ENCODE measurements at regions not wholly inside any gene's neighbourhood (a gene's known extent, or its start where the extent isn't known, plus 50 kb on each side); places are given as distances from the start of the nearest gene placed in this dataset.
"Not testable (repeated sequence)": the region's sequence is repeated elsewhere in the genome, so short reads cannot be mapped to it uniquely, and the experiment has no call there.

DNA sequence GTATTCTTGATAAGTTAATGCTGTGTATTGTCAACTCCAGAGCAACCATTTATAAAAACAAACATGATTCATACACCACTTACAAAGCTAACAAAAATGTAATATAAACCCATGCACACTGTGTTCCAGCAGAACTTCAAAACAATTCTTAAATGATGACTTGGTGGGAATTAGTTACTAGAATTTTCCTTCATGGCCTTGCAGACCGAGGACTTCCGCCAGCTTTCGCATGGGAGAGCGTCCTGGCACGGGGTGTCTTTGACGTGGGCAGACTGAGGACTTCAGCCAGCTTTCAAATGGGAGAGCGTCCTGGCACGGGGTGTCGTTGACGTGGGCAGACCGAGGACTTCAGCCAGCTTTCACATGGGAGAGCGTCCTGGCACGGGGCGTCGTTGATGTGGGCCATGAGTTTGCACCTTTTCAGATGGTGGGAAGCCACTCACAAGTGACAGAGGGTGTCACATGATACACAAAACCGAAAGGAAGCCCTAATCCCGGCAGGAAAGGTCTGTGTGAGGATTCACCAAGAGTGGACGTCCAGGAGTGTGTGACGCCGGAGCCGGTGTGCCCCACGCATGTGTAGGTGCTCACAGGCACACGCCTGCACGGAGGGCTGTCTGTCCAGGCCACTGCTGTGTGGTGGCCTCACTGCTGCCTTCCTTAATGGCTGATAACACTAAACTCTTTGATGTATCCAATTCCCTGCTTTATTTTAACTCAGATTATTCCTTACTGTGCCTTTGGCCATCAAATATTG is 211.3 kb upstream of the IRX4 start:
- DNase-seq, result no peak
- ATAC-seq, result no peak
- no peak overlapping the region for H3K27ac Mint-ChIP-seq
- H3K9me3 Mint-ChIP-seq (ENCODE audit: low read depth), result no peaks in the 10 kb centered on the region
- POLR2A ChIA-PET, result no interaction called here
- H3K4me1 Mint-ChIP-seq, result no peaks in the 10 kb centered on the region
- CTCF ChIA-PET, result no interaction called here
- peaks cover 4% of the 10 kb centered on the region for H3K27me3 Mint-ChIP-seq
- intact Hi-C loops (cut with DNase I, micrococcal nuclease), result no loop called here
- H3K36me3 Mint-ChIP-seq (ENCODE audit: low read depth), result no peaks in the 10 kb centered on the region
- no peak overlapping the region for H3K4me3 Mint-ChIP-seq

GRCh38 chr5:2091921-2092320 is 209.2 kb upstream of the IRX4 start:
- Mint-ChIP-seq H3K4me1 (no peaks in the 10 kb centered on the region), H3K36me3 (ENCODE audit: low read depth) (no peaks in the 10 kb centered on the region), H3K27ac (no peak overlapping the region), H3K4me3 (no peak overlapping the region), H3K27me3 (peaks cover 4% of the 10 kb centered on the region), H3K9me3 (ENCODE audit: low read depth) (no peaks in the 10 kb centered on the region)
- DNase-seq (no peak), ATAC-seq (no peak)
- ChIA-PET POLR2A (no interaction called here), CTCF (no interaction called here)
- intact Hi-C loops (cut with DNase I, micrococcal nuclease), result no loop called here

GRCh38 chr5:2087980-2088379 is 205.3 kb upstream of the IRX4 start:
- intact Hi-C loops (cut with DNase I, micrococcal nuclease), result no loop called here
- H3K27me3 Mint-ChIP-seq, result peaks cover 3% of the 10 kb centered on the region
- H3K9me3 Mint-ChIP-seq (ENCODE audit: low read depth), result no peaks in the 10 kb centered on the region
- no peaks in the 10 kb centered on the region for H3K36me3 Mint-ChIP-seq (ENCODE audit: low read depth)
- H3K4me3 Mint-ChIP-seq, result no peak overlapping the region
- ATAC-seq, result no peak
- no peaks in the 10 kb centered on the region for H3K4me1 Mint-ChIP-seq
- no peak for DNase-seq
- ChIA-PET CTCF (no interaction called here), POLR2A (no interaction called here)
- H3K27ac Mint-ChIP-seq, result no peak overlapping the region

- Mint-ChIP-seq H3K4me1 (no peaks in the 10 kb centered on the region), H3K27ac (no peak overlapping the region), H3K27me3 (peaks cover 15% of the 10 kb centered on the region), H3K4me3 (no peak overlapping the region), H3K9me3 (ENCODE audit: low read depth) (no peaks in the 10 kb centered on the region), H3K36me3 (ENCODE audit: low read depth) (no peaks in the 10 kb centered on the region)
- POLR2A ChIA-PET, result no interaction called here
- CTCF ChIA-PET, result no interaction called here
- intact Hi-C loops (cut with DNase I, micrococcal nuclease), result no loop called here
- DNase-seq (no peak), ATAC-seq (no peak)
Observed at GRCh38 chr5:2075365-2075764, 192.6 kb upstream of the IRX4 start.

DNA sequence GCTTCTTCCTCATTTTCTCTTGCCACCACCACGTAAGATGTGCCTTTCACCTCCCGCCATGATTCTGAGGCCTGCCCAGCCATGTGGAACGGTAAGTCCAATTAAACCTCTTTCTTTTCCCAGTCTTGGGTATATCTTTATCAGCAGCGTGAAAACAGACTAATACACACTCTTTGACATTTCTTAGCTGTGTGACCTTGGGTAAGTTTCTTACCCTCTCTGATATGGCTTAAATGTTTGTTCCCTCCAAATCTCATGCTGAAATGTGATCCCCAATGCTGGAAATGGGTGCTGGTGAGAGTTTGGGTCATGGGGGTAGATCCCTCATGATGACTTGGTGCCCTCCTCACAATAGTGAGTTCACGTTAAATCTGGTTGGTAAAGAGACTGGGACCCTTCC is 188.8 kb upstream of the IRX4 start:
- H3K4me3 Mint-ChIP-seq, result no peak overlapping the region
- H3K9me3 Mint-ChIP-seq (ENCODE audit: low read depth), result no peaks in the 10 kb centered on the region
- POLR2A ChIA-PET, result no interaction called here
- no peak overlapping the region for H3K27ac Mint-ChIP-seq
- no peaks in the 10 kb centered on the region for H3K4me1 Mint-ChIP-seq
- CTCF ChIA-PET, result no interaction called here
- no peak for DNase-seq
- intact Hi-C loops (cut with DNase I, micrococcal nuclease), result no loop called here
- no peak for ATAC-seq
- no peaks in the 10 kb centered on the region for H3K36me3 Mint-ChIP-seq (ENCODE audit: low read depth)
- H3K27me3 Mint-ChIP-seq, result peaks cover 14% of the 10 kb centered on the region

DNA sequence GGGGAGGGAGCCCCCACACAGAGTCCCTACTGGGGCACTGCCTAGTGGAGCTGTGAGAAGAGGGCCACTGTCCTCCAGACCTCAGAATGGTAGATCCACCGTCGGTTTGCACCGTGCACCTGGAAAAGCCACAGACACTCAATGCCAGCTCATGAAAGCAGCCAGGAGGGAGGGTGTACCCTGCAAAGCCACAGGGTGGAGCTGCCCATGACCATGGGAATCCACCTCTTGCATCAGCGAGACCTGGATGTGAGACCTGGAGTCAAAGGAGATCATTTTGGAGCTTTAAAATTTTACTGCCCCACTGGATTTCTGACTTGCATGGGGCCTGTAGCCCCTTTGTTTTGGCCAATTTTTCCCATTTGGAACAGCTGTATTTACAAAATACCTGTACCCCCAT is 188.1 kb upstream of the IRX4 start:
- H3K27ac Mint-ChIP-seq; H3K36me3 Mint-ChIP-seq (ENCODE audit: low read depth); intact Hi-C loops (cut with DNase I, micrococcal nuclease); POLR2A ChIA-PET; H3K4me1 Mint-ChIP-seq; H3K4me3 Mint-ChIP-seq; CTCF ChIA-PET; H3K9me3 Mint-ChIP-seq (ENCODE audit: low read depth); ATAC-seq: not testable (repeated sequence)
- peak; percentile 8 for DNase-seq
- H3K27me3 Mint-ChIP-seq, result peaks cover 14% of the 10 kb centered on the region

DNA sequence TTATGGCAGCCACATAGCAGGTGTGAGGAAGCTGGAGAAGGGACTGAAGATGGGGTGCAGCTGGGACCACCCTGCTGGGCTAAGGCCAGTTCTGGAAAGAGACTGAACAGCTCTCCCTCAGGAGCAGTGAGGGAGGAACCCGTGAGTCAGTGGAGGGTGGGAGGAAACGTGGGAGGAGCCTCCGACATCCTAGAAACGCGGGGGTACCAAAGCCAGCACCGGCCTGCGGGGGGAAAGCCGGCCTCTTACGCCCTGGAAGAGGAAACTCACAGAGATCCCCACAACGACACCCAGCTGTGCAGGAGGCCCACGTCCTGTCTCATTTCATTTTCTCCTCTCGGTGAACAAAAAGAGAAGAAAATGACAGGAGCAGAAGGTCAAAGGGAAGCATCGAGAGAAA is 185.8 kb upstream of the IRX4 start:
- intact Hi-C loops (cut with DNase I, micrococcal nuclease), result no loop called here

DNA sequence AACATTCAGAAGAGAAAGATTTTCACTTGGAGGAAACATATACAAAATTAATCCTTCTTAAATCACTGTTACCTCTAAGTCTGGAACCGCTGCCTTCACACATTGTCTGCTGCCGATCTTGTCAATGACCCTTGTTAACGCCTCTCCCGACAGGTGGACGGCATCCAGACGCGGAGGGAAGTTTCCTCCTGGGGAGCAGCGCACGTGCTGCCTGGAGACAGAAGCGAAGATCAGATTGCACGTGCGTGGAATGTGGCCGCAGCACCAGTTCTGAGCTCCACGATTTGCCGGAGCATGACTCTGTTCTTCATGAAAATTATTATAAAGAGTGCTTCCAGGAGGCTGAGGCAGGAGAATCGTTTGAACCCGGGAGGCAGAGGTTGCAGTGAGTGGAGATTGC is 183.6 kb upstream of the IRX4 start:
- H3K4me1 Mint-ChIP-seq, result no peaks in the 10 kb centered on the region
- H3K4me3 Mint-ChIP-seq, result no peak overlapping the region
- ATAC-seq (no peak), DNase-seq (no peak)
- H3K27me3 Mint-ChIP-seq, result peaks cover 30% of the 10 kb centered on the region
- peaks cover 5% of the 10 kb centered on the region for H3K9me3 Mint-ChIP-seq (ENCODE audit: low read depth)
- intact Hi-C loops (cut with DNase I, micrococcal nuclease), result no loop called here
- POLR2A ChIA-PET, result no interaction called here
- CTCF ChIA-PET, result no interaction called here
- H3K36me3 Mint-ChIP-seq (ENCODE audit: low read depth), result no peaks in the 10 kb centered on the region
- H3K27ac Mint-ChIP-seq, result no peak overlapping the region

More for the DNA sequence above, 185.8 kb upstream of the IRX4 start:
- Mint-ChIP-seq H3K9me3 (ENCODE audit: low read depth) (peaks cover 3% of the 10 kb centered on the region), H3K36me3 (ENCODE audit: low read depth) (no peaks in the 10 kb centered on the region), H3K27me3 (peaks cover 22% of the 10 kb centered on the region), H3K4me3 (no peak overlapping the region), H3K4me1 (no peaks in the 10 kb centered on the region), H3K27ac (no peak overlapping the region)
- DNase-seq, result no peak
- POLR2A ChIA-PET, result no interaction called here
- no peak for ATAC-seq
- CTCF ChIA-PET, result no interaction called here

GRCh38 chr5:2063380-2063779 is 180.7 kb upstream of the IRX4 start:
- peaks cover 29% of the 10 kb centered on the region for H3K27me3 Mint-ChIP-seq
- POLR2A ChIA-PET; H3K27ac Mint-ChIP-seq; DNase-seq; H3K36me3 Mint-ChIP-seq (ENCODE audit: low read depth); H3K9me3 Mint-ChIP-seq (ENCODE audit: low read depth); intact Hi-C loops (cut with DNase I, micrococcal nuclease); ATAC-seq; CTCF ChIA-PET; H3K4me3 Mint-ChIP-seq; H3K4me1 Mint-ChIP-seq: not testable (repeated sequence)

DNA sequence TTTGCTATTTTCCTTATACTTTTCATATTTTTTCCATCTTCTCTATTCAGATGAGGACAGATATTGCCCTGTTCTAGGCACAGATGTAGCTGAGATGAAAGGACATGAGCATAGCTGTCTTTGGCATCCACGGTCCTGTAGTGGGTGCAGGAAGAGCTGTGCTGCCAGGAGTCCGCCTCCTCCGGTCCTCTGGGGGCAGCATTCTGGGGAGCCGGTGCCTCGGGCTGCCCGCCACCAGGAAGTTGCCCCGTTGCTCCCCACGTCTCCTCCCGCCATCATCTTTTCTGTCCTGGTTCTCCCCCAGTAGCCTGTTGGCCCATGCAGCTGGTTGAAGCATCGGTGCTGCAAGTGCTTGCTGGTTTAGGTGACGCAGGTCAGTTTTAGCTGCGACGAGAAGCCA is 170.0 kb upstream of the IRX4 start:
- intact Hi-C loops (cut with DNase I, micrococcal nuclease), result no loop called here
- peaks cover 19% of the 10 kb centered on the region for H3K27me3 Mint-ChIP-seq
- POLR2A ChIA-PET, result no interaction called here
- H3K36me3 Mint-ChIP-seq (ENCODE audit: low read depth), result no peaks in the 10 kb centered on the region
- no peak overlapping the region for H3K27ac Mint-ChIP-seq
- H3K4me1 Mint-ChIP-seq, result no peaks in the 10 kb centered on the region
- DNase-seq, result no peak
- ATAC-seq, result no peak
- CTCF ChIA-PET, result no interaction called here
- no peaks in the 10 kb centered on the region for H3K9me3 Mint-ChIP-seq (ENCODE audit: low read depth)
- no peak overlapping the region for H3K4me3 Mint-ChIP-seq

DNA sequence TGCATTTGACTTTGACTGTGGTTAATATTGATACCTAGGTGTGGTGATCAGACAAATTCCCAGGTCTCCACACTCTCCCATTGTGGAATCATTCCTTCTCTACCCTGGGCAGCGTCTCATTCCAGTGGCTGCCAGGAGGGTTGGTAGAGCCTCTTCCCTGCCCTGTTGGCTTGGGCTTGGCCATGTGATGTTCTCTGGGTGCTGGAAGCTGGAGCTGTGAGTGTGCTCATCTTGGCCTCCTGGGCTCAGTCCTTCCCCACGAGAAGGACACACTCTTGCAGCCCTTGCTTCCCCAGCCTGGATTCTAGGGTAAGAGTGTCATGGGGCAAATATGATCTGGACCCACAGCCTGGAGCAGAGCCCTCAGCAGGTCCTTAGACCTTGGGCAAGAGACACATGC is 167.2 kb upstream of the IRX4 start:
- H3K4me1 Mint-ChIP-seq, result no peaks in the 10 kb centered on the region
- POLR2A ChIA-PET, result no interaction called here
- DNase-seq (no peak), ATAC-seq (no peak)
- no peaks in the 10 kb centered on the region for H3K36me3 Mint-ChIP-seq (ENCODE audit: low read depth)
- H3K9me3 Mint-ChIP-seq (ENCODE audit: low read depth), result no peaks in the 10 kb centered on the region
- H3K27ac Mint-ChIP-seq, result no peak overlapping the region
- peaks cover 26% of the 10 kb centered on the region for H3K27me3 Mint-ChIP-seq
- no peak overlapping the region for H3K4me3 Mint-ChIP-seq
- intact Hi-C loops (cut with DNase I, micrococcal nuclease), result no loop called here
- CTCF ChIA-PET, result interaction anchor here (1.1 kb wide), 1 partner anchor 11 kb away, joined by 4 read pairs; no protein-coding TSS in a partner anchor

GRCh38 chr5:2048664-2049063 is 165.9 kb upstream of the IRX4 start:
- DNase-seq, result no peak
- Mint-ChIP-seq H3K27ac (no peak overlapping the region), H3K27me3 (peaks cover 18% of the 10 kb centered on the region), H3K36me3 (ENCODE audit: low read depth) (no peaks in the 10 kb centered on the region), H3K9me3 (ENCODE audit: low read depth) (no peaks in the 10 kb centered on the region), H3K4me3 (no peak overlapping the region), H3K4me1 (no peaks in the 10 kb centered on the region)
- no peak for ATAC-seq
- CTCF ChIA-PET, result interaction anchor here (1.1 kb wide), 1 partner anchor 10 kb away, joined by 4 read pairs; no protein-coding TSS in a partner anchor
- POLR2A ChIA-PET, result no interaction called here
- intact Hi-C loops (cut with DNase I, micrococcal nuclease), result no loop called here

Measured in activated CD4-positive, alpha-beta T cell treated with anti-CD3 and anti-CD28 coated beads for 36 hours (primary cell).